Nephron (organoid): ENCODE measurements at regions not wholly inside any gene's neighbourhood (a gene's known extent, or its start where the extent isn't known, plus 50 kb on each side); places are given as distances from the start of the nearest gene placed in this dataset.

ENCODE experiments used
- H3K27ac Mint-ChIP-seq, 3 experiments: 2 replicates each; pipeline ENCODE4 v1.8.0; 2020; ENCODE audit warnings: mixed read lengths in 3 of 3, mild to moderate bottlenecking in 2 of 3, moderate library complexity in 1 of 3
- H3K27me3 Mint-ChIP-seq: 2 replicates; pipeline ENCODE4 v1.8.0; 2021; ENCODE audit warnings: low read depth, mild to moderate bottlenecking, moderate library complexity, mixed read lengths
- H3K36me3 Mint-ChIP-seq: 2 replicates; pipeline ENCODE4 v1.8.0; 2020; ENCODE audit warnings: low read depth, mixed read lengths
- H3K4me1 Mint-ChIP-seq: 2 replicates; pipeline ENCODE4 v1.8.0; 2020; ENCODE audit warnings: mixed read lengths
- H3K4me3 Mint-ChIP-seq, 3 experiments: 2 replicates each; pipeline ENCODE4 v1.8.0; 2020; ENCODE audit warnings: mild to moderate bottlenecking in 3 of 3, mixed read lengths in 3 of 3, moderate library complexity in 2 of 3
- H3K9me3 Mint-ChIP-seq: 2 replicates; pipeline ENCODE4 v1.8.0; 2020; ENCODE audit warnings: mixed read lengths
- CTCF ChIP-seq, 3 experiments: fragments of 200-600 bp; sonication (generic); IDR thresholded peaks; one replicate each; pipeline ENCODE4 v1.5.0; 2021; ENCODE audit warnings: antibody characterized with exemption in 3 of 3; ENCODE audit not compliant: unreplicated experiment in 3 of 3

DNA sequence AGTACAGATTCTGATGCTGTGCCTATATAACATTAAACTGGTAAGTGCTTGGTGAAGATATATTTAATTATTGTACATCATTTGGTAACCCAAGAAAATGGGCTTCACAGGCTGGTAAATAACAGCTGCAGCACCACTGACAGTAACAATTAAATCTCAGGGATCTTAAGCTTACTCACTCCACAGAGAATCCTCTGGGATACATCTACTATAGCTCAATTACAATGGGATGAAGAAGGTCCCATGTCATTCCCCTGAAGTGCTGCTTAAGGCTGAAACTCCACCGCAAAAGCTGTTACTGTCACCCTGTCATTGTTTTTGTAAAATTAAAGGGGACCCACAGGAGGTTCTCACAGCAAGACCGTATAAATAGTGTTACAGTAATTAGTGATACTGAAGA, 153.0 kb downstream of the IMPG2 start:
- H3K9me3 Mint-ChIP-seq: peaks cover 7% of the 10 kb centered on the region
- no peaks in the 10 kb centered on the region for H3K27me3 Mint-ChIP-seq
- H3K4me3 Mint-ChIP-seq: no peak overlapping the region
- no peak for TF ChIP-seq CTCF (IDR thresholded peaks at IDR 0.05; ENCODE audit: unreplicated experiment in 3 of 3)
- H3K4me1 Mint-ChIP-seq: peaks cover 28% of the 10 kb centered on the region
- H3K27ac Mint-ChIP-seq: no peak overlapping the region
- H3K36me3 Mint-ChIP-seq: no peaks in the 10 kb centered on the region

GRCh38 chr3:101166150-101166549, 154.2 kb downstream of the IMPG2 start:
- H3K4me1 Mint-ChIP-seq: peaks cover 27% of the 10 kb centered on the region
- peak overlapping the region in 1 of 3 experiments; percentile 56 for H3K27ac Mint-ChIP-seq
- H3K27me3 Mint-ChIP-seq: no peaks in the 10 kb centered on the region
- no peaks in the 10 kb centered on the region for H3K36me3 Mint-ChIP-seq
- no peak overlapping the region for H3K4me3 Mint-ChIP-seq
- no peak for TF ChIP-seq CTCF (IDR thresholded peaks at IDR 0.05; ENCODE audit: unreplicated experiment in 3 of 3)
- peaks cover 4% of the 10 kb centered on the region for H3K9me3 Mint-ChIP-seq

DNA sequence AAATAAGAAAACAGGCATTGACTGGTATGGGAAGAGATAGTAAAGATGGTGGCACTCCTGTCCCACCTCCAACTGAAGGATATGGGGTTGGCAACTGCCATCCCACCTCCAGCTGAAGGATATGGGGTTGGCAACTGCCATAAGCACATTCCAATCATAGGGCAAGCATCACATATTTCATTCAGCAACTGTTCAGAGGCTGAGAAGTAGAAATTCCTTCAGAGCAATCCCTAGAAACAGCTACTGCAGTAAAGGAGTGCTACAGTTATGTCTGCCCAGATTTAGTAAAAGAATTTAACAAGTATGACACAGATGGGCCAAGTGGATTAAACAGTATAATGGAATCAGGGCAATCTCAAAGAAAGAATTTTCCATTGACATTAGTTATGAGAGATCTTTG, 156.8 kb downstream of the IMPG2 start:
- H3K27ac Mint-ChIP-seq: no peak overlapping the region
- peaks cover 6% of the 10 kb centered on the region for H3K4me1 Mint-ChIP-seq
- no peak for TF ChIP-seq CTCF (IDR thresholded peaks at IDR 0.05; ENCODE audit: unreplicated experiment in 3 of 3)
- H3K9me3 Mint-ChIP-seq: no peaks in the 10 kb centered on the region
- peaks cover 4% of the 10 kb centered on the region for H3K27me3 Mint-ChIP-seq
- no peak overlapping the region for H3K4me3 Mint-ChIP-seq
- H3K36me3 Mint-ChIP-seq: no peaks in the 10 kb centered on the region

GRCh38 chr3:101159478-101159877, 160.9 kb downstream of the IMPG2 start:
- no peaks in the 10 kb centered on the region for H3K36me3 Mint-ChIP-seq
- H3K4me1 Mint-ChIP-seq: peaks cover 27% of the 10 kb centered on the region
- no peak overlapping the region for H3K4me3 Mint-ChIP-seq
- H3K27me3 Mint-ChIP-seq: peaks cover 4% of the 10 kb centered on the region
- peak overlapping the region in 2 of 3 experiments; percentile 26 to 29 for H3K27ac Mint-ChIP-seq
- H3K9me3 Mint-ChIP-seq: no peaks in the 10 kb centered on the region
- TF ChIP-seq CTCF (IDR thresholded peaks at IDR 0.05; ENCODE audit: unreplicated experiment in 3 of 3): no peak

DNA sequence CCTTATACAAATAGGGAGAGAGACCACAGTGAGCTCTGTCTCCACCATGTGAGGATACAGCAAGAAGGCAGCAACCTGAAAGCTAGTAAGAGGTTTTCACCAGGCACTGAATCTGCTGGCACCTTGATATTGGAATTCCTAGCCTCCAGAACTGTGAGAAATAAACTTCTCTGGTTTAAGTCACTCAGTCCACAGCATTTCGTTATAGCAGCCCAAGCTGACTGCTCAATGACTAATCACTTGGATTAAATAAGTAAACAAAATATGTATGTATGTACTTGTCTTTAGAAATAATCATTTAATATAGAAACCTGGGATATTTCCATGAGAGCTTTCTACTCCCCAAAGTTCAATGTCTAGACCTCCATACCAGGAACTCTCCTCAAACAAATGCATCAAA, 162.0 kb downstream of the IMPG2 start:
- H3K27me3 Mint-ChIP-seq: peaks cover 4% of the 10 kb centered on the region
- no peaks in the 10 kb centered on the region for H3K36me3 Mint-ChIP-seq
- no peaks in the 10 kb centered on the region for H3K9me3 Mint-ChIP-seq
- no peak overlapping the region for H3K27ac Mint-ChIP-seq
- TF ChIP-seq CTCF (IDR thresholded peaks at IDR 0.05; ENCODE audit: unreplicated experiment in 3 of 3): no peak
- H3K4me3 Mint-ChIP-seq: no peak overlapping the region
- peaks cover 24% of the 10 kb centered on the region for H3K4me1 Mint-ChIP-seq

- Mint-ChIP-seq H3K36me3 (no peaks in the 10 kb centered on the region), H3K27me3 (peaks cover 4% of the 10 kb centered on the region), H3K9me3 (no peaks in the 10 kb centered on the region), H3K27ac (peak overlapping the region in 2 of 3 experiments; percentile 6 to 78), H3K4me3 (no peak overlapping the region), H3K4me1 (peaks cover 23% of the 10 kb centered on the region)
- no peak for TF ChIP-seq CTCF (IDR thresholded peaks at IDR 0.05; ENCODE audit: unreplicated experiment in 3 of 3)
These were observed 163.5 kb downstream of the IMPG2 start for GRCh38 chr3:101156787-101157345.
